Activated CD4-positive, alpha-beta T cell treated with anti-CD3 and anti-CD28 coated beads for 48 hours (primary cell): ENCODE measurements at regions not wholly inside any gene's neighbourhood (a gene's known extent, or its start where the extent isn't known, plus 50 kb on each side); places are given as distances from the start of the nearest gene placed in this dataset.

Source experiments
- DNase-seq: peaks from one replicate; pipeline ENCODE4 v3.0.0-alpha.2; 2020

- no peak for DNase-seq
Measured at GRCh38 chr12:116382686-116383530, 105.4 kb upstream of the MED13L start.

GRCh38 chr12:116384175-116384574, 106.7 kb upstream of the MED13L start:
- DNase-seq: no peak

GRCh38 chr12:116384691-116385485, 107.4 kb upstream of the MED13L start:
- no peak for DNase-seq

GRCh38 chr12:116385486-116386217, 108.2 kb upstream of the MED13L start:
- no peak for DNase-seq

GRCh38 chr12:116389326-116389725, 111.8 kb upstream of the MED13L start:
- DNase-seq: no peak

- no peak for DNase-seq
Measured at GRCh38 chr12:116389990-116390389, 112.5 kb upstream of the MED13L start.

- DNase-seq: no peak
Measured at GRCh38 chr12:116390401-116391335, 113.2 kb upstream of the MED13L start.

GRCh38 chr12:116391501-116391900, 114.0 kb upstream of the MED13L start:
- no peak for DNase-seq

GRCh38 chr12:116392061-116392460, 114.6 kb upstream of the MED13L start:
- no peak for DNase-seq

- DNase-seq: no peak
Measured at GRCh38 chr12:116393255-116393654, 115.8 kb upstream of the MED13L start.

- DNase-seq: no peak
Measured at GRCh38 chr12:116393859-116394650, 116.6 kb upstream of the MED13L start.

GRCh38 chr12:116395396-116395795, 117.9 kb upstream of the MED13L start:
- DNase-seq: no peak

- no peak for DNase-seq
Measured at GRCh38 chr12:116397148-116397547, 119.7 kb upstream of the MED13L start.

- no peak for DNase-seq
Measured at GRCh38 chr12:116398193-116398592, 120.7 kb upstream of the MED13L start.

GRCh38 chr12:116399055-116399454, 121.6 kb upstream of the MED13L start:
- DNase-seq: no peak

GRCh38 chr12:116400636-116401372, 123.3 kb upstream of the MED13L start:
- DNase-seq: no peak

- DNase-seq: no peak
Measured at GRCh38 chr12:116401565-116401964, 124.1 kb upstream of the MED13L start.

- no peak for DNase-seq
Measured at GRCh38 chr12:116402163-116402939, 124.9 kb upstream of the MED13L start.

GRCh38 chr12:116403546-116403945, 126.1 kb upstream of the MED13L start:
- no peak for DNase-seq

GRCh38 chr12:116404247-116404646, 126.8 kb upstream of the MED13L start:
- DNase-seq: no peak
